Stimulated activated naive CD4-positive, alpha-beta T cell (primary cell): ENCODE measurements at regions not wholly inside any gene's neighbourhood (a gene's known extent, or its start where the extent isn't known, plus 50 kb on each side); places are given as distances from the start of the nearest gene placed in this dataset.
"Not testable (repeated sequence)": the region's sequence is repeated elsewhere in the genome, so short reads cannot be mapped to it uniquely, and the experiment has no call there.

ENCODE experiments used
- DNase-seq, 6 experiments: peaks; one replicate each; lab custom pipeline; 2025; lab: John Stamatoyannopoulos, UW

DNA sequence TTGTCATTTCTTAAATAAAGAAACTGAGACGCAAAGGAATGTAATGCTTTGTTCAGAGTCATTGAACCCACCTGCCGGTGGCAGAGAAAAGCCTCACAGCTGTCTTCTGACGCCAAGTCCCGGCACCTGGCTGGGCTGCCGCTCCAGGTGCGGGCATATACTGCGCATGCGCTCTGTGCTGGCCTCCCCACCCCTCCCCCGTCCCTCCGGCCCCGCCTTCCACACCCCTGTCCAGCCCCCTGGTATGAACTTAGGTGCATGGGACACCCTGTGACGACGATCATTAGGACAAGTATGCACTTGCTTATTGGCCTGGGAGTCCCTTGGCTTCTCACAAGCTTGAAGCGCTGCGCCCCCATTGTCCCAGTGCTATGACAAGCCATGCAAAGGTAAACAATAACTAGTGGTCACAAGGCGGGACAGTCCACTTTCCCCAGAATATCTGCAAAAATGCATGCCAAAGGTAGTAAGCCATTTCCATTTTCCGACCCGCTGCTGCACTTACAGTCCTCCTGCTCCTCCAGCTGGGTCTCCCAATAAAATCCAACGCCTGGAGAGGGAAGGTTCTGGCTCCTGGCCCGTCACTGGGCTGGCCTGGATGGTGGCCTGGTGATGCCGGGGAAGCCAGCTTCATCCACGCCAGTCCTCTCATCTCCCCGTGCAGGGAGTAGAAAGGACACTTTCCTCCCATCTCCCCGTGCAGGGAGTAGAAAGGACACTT is 100.4 kb downstream of the PSMG1 start:
- no peak for DNase-seq

DNA sequence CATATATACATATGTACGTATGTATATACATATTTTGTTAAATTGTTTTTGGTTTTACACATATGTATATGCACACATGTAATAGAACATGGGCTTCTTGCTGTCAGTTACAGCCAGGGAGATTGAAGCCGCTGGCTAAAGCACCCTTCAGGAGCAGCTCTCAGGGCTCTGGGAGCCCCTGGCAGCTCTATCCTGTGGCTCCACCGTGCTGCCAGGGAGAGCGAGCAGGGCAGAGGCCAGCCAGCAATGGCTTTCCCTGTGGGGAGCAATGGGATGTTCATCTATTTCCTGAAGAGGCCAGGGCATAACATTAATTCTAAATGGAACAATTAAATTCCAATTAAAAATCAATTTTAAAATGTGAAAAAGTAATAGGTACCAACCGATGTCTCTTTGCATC is 102.9 kb downstream of the PSMG1 start:
- no peak for DNase-seq

DNA sequence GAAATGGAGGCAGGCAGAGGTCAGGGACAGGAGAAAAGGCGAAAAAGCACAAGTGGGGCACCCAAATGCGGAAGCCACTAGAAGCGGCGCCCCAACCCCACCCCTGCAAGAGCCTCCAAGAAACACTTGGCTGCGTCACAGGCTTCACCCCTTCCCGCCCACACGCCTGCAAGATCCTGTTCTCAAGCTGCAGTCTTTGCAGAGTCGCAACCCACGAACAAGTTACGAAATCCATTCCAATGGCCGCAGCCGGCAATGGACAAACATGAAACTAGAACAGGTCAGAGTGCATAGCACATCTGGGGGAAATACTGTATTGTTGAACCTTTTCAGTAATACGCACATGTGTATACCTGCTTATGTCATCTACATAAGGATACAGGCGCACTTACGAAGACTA is 103.6 kb downstream of the PSMG1 start:
- no peak for DNase-seq

DNA sequence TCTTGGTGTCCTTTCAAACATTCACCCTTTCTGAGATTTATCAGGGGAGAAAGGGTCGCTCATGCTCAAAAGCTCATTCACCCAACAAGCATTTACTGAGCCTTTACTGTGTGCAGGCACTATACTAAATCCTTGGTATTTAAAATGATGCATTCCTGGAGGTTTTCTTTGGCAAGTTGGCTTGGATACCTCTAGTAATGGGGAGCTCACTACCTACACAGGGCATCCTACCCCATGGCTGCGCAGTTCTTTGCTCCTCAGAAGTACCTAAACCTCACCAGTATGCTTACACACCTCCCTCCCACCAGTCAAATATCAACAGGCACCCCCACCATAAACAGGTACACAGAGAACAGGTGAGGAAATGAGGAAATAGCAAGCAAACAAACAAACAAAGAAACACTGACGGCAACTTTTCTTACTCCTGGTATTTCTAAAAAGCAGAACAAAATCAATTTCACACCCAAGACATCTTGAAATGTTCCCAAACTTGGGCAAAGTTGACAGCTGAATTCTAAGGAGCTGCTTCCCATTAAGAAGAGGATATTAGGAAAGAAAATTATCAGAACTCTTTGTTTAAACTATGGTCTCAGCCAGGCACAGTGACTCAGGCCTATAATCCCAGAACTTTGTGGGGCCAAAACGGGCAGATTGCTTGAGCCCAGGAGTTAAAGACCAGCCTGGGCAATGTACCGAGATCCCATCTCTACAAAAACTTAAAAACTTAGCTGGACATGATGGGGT is 104.8 kb downstream of the PSMG1 start:
- DNase-seq, result no peak

DNA sequence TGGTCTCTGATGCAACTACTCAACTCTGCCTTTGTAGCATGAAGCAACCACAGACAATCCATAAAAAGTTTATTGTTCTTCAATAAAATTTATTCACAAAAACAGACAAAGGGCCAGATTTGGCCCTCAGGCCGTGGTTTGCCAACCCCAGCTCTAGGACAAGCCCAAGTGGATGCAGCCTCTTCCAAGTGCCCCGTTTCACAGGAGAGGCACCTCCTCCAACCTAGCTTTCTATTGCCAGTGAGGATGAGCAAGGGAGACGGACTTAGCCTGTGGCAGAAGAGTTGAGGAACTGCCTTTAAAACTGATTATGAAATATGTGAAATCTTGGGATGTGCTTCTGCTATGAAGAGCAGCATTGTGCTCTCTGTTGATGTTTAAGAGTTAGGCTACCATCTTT is 105.4 kb downstream of the PSMG1 start:
- DNase-seq, result no peak

DNA sequence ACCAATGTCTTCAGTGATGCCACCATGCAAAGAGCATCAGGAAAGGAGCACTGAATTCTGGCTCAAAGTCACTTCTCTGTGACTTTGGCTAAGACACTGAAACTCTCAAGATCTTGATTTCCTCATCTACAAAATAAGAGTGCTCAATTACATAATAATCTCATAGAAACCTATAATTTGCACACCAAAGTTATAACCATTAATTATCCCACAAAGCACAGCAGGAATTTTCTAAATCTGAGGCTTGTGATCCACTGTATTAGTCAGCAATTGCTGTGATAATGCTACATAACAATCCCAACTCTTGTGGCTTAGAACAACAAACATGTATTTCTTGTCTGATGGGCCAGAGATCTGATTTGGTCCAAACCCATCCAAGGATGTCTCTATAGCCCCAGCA is 108.7 kb downstream of the PSMG1 start:
- no peak for DNase-seq

DNA sequence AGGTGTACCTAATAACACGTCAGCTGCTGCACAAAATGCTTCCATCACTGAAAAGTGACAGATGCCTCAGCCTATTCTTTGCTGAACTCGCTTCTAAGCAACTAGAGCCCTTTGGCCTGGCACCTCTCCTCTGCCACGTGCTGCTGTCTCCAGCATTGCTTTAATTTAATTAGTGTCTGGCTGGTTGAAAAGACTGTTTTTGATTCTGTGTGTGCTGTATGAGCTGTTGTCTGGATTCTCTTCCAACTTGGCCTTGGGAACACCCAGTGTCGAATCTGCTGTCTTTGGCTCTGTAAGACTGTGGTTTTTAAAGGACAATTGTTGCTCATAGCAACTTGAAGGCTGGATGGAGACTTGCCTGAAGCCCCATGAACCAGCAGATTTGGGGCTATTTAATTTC is 109.5 kb downstream of the PSMG1 start:
- no peak for DNase-seq

DNA sequence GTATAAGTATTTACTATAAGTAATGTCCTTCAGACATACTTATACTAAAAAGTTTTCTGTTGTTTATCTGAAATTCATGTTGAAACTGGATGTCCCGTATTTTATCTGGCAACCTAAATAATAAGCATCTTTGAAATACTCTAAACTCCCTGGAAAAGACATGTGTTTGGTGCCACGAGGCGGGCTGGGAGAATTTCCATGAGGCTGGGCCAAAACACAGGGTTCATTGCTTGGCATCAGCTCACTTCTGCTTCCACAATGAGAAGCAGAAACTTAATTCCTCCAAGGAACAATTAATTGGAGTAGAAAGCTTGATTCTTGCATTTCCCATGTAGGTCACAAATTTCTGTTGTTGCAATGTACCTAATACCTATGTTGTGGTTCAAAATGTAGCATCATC is 110.2 kb downstream of the PSMG1 start:
- DNase-seq, result no peak

DNA sequence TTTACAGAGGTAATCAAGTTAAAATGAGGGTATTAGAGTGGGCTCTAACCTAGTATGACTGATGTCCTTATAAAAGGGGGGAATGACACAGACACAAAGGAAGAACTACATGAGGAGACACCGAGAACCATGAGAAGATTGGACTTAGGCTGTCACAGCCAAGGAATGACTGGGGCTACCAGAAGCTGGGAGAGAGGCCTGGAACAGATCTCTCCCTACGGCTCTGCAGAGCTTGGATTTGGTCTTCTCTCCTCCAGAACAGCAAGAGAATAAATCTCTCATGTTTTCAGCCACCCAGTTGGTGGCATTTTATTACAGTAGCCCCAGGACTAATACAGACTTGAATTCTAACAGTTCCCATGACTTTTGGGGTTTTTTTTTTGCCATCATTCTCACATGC is 110.8 kb downstream of the PSMG1 start:
- DNase-seq, result no peak

DNA sequence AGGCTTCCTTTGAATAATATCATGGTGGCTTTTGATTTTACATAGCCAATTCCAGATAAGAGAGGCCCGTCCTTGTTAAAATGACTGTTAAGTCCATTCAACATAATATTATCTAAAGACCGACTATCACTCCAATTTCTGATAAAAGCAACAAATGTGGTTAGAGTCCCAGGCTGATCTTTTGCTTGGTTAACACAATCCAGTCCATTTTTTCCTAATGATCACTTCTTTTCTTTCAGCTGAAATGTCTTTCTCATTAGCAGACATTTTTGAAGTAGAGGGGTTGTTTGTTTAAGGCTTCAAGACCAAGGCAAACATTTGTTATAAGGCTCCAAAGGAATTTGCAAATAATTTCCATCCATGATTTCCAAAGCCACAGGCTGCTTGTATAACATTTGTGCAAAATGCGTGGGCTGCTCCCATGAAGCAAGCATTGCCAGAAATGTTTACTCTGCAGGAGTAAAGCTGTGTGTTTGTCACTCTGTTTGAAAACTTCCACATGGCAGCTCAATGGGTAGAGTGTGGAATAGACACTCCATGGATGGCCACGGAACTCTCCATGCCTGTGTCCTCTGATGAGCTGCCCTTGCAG is 111.5 kb downstream of the PSMG1 start:
- DNase-seq, result no peak

DNA sequence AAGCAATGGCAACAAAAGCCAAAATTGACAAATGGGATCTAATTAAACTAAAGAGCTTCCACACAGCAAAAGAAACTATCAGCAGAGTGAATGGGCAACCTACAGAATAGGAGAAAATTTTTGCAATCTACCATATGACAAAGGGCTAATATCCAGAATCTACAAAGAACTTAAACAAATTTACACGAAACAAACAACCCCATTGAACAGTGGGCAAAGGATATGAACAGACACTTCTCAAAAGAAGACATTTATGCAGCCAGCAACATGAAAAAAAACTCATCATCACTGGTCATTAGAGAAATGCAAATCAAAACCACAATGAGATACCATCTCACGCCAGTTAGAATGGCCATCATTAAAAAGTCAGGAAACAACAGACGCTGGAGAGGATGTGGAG is 113.4 kb downstream of the PSMG1 start:
- not testable (repeated sequence) for DNase-seq

DNA sequence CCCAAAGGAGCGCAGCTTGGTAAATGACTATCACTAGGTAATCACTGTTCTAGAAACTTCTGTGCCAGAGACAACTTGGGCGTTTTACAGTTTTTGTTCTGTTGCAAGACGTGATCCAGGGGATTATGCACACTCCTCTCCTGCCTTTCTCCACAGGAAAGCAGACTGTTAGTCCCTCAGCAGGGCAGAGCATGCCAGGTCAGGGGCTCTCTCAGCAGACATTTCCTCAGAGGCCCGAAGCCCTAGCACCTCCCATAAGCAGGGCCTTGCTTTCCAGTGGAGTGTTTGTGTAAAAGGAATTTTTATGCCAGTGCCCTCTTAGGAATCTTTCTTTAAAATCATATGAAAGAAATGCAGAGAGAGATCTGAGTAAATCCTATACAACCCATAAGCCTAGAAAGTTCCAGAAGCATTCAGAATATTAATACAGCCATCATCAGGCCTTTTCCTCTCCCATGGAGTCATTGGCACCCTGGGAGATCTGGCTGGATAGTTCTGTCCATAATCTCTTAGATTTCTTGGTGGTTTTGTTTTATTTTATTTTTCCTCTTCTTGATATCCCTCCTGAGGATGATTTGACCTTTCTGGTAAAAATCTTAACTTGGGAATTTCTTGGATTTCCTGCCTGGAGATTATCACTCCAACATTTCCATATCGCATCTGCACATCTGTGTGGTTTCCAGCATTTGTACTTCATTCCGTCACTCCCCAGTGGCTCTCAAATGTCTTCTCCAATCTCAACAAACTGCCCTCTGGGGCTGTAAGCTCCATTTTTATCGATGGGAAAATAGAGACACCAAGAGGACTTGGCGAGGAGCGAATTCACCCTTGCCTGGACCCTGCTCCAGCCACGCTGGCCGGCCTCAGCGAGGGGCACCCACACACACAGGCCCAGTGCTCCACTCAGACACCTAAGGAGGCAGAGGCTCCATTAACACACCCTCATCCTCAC is 116.1 kb downstream of the PSMG1 start:
- no peak for DNase-seq

DNA sequence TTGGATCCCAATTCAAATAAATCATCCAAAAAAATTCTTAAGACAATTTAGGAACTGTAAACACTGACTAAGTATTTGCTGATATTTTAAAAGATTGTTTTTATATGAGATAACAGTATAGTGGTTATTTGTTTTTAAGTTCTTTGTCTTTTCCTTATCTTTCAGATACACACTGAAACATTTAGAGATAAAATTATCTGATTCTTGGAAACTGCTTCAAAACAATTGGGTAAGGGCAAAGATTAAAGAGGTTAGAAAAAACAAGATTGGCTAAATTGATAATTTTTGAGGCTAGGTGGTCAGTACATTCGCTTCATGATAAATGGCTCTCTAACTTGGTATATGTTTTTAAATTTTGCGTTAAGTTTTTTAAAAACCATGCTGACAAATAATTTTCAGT is 117.3 kb downstream of the PSMG1 start:
- DNase-seq, result no peak

DNA sequence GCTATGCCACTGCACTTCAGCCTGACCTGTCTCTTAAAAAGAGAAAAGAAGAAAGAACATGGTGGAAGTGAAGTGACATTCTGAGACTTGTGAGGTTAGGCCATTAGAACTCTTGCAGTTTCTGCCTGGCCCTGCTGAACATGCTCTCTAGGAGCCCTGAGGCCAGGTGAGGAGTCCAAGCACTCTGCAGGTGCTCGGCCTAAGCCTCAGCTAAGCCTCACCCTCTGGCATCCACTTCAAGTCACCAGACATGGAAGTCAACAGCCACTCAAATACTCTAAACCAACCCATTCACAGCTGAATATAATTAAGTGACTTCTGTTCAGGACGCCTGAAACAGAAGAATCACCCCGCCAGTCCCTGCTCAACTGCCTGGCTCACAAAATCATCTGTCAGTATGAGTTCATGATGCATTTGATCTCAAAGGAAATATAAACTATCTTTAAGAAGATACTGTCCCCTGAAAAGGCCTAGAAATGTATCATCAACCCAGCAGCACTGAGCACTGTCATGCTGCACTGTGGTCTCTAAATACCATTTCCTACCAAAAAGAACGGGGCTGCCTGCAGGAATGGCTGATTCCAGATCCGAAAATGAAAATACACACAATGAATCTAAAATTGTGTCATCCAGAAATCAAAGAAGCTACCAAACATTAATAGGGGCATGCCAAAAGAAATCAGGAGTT is 118.8 kb downstream of the PSMG1 start:
- no peak for DNase-seq

DNA sequence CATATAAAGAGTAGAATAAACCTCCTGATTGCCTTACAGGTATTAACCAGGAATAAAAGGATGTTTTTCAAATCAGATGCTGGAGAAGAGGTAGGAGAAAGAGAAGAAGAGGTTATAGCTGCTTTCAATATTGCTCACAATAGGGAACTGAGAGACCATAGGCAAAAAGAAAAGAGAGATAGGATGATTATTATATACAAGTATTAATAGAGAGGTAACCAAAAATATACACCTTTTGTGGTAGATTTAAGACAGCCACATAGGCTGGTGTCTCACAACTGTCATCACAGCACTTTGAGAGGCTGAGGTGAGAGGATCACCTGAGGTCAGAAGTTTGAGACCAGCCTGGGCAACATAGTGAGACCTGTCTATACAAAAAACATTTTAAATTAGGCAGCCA is 119.7 kb downstream of the PSMG1 start:
- DNase-seq, result no peak

DNA sequence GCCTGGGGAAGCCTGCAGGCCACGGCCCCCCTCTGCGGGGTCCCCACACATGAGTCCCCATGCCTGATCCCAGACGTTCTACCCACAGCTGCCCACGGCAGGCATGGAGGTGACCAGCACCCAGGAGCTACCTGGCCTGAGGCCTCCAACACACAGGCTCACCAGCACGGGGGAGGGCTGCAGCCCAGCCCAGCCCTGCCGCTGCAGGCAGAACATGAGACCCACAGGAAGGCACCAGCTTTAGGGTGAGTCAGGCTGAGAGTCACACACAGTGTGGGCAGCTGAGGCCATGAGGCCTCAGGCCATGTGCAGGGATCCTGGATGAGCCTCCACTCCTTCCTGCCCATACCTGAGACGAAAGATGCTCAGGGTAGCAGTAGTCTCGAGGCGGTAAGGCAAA is 121.1 kb downstream of the PSMG1 start:
- no peak for DNase-seq

DNA sequence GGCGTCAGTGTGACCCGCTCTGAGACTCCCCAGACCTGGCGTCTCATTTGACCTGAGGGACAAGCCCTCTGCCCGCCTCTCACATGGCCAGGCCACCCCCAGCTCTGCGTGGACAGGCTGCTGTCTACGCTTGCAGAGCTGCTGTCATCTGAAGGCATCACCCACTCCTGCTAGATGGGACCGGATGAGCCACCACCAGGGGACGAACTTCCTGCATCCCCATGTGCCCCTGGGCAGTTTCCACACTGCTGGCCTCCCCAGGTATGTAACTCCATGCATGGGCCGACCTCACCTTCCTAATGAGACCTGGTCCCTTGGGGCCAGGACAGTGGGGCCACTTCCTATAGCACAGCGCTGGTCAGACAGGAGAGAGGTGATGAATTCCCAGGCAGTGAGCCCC is 121.5 kb downstream of the PSMG1 start:
- no peak for DNase-seq

DNA sequence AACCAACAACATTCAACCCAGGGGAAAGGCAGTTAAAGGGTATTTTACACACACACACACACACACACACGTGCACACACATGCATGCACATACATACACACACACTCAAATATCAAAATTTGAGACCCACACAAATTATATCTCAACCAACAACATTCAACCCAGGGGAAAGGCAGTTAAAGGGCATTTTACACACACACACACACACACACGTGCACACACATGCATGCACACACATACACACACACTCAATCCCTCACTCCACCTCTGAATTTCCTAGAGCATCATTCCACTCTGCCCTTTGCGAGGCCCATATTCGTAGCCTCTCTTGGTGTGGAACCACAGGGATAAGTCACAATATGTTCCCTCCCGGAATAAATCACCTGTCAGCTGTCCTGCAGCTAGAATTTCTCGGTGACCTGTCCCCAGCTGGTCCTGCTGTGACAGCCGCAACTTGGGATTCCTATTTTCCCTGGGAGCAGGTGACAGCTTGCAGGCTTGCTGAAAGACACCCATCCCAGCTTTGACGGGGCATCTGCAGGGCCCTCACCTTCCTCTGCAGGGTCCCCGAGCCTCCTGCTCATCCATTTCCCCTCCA is 122.7 kb downstream of the PSMG1 start:
- DNase-seq, result no peak

DNA sequence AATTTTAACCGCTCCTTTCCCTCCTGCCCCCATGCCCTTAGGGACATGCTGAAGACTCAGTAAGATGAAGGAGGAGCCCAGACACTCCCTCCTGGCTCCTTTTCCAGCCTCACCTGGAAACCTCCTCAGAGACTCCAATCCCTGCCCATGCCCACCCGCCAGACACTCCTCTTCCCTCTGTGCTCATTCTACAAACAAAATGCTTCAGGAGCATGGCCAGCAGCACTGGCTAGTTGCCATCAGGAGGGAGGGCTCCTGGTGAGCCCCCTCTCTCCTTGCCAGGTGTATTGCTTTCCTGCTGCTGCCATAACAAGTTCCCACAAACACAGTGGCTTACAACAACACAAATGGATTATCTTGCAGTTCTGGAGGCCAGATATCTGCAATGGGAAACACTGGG is 126.1 kb downstream of the PSMG1 start:
- no peak for DNase-seq

DNA sequence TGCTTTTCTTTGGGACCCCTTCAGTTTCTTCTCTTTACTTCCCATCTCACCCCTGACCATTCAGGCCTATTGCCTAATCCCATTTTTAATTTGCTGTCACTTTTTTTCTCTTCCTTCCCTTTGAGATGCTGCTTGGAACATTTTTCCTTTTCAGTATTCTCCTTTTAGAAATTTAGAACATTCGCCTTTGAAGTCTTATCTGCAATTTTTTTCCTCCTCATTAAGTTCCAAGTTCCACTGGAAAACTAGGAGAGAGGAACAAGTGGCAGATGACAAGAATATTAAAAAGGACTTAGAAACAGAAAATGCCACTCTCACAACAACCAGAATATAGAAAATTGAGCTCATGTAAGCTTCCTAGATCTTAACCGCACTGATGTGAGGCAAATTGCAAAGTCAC is 126.6 kb downstream of the PSMG1 start:
- no peak for DNase-seq

DNA sequence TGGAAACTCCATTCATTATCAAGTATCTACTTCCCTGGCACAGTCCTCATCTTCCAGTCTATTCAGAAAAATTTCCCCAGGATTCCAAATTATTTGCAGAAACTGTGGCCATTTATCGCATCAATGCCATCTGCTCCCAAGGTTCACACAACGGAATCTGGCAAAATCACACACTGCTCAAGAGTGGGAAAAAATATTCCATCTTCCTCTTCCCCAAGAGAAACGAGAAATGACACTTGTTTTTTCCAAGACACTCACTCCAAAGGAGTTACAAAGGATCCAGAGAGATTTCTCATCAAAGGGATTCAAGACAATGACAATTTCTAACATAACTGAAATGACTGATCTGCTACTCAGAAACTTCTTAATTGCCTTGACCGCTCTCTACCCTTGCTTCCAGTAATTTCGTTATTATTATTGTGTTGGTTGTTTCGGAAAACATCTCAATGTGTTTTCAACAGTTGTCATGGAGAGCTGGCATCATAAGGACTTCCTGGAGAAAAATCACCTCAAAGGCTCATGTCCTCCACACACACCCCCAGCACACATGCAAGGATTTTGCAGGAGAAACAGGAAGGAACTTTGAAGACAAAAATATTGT is 128.0 kb downstream of the PSMG1 start:
- no peak for DNase-seq
